H9 (cell line): ENCODE measurements at regions not wholly inside any gene's neighbourhood (a gene's known extent, or its start where the extent isn't known, plus 50 kb on each side); places are given as distances from the start of the nearest gene placed in this dataset.

Experiments used
- DNase-seq: peaks from one replicate; pipeline ENCODE4 v3.0.0-alpha.2; 2017
- H2AFZ ChIP-seq: one replicate; pipeline ENCODE4 v1.6.1; 2013; ENCODE audit warnings: mild to moderate bottlenecking, low read length, control low read depth, moderate library complexity
- H2AK5ac ChIP-seq: 2 replicates; pipeline ENCODE4 v1.6.1; 2013; ENCODE audit warnings: low read length, control low read depth, mixed read lengths; ENCODE audit not compliant: insufficient read length
- H2BK120ac ChIP-seq: one replicate; pipeline ENCODE4 v1.6.1; 2013; ENCODE audit warnings: low read depth, mild to moderate bottlenecking, low read length, control low read depth, inconsistent platforms; ENCODE audit not compliant: poor library complexity, severe bottlenecking
- H2BK12ac ChIP-seq: 2 replicates; pipeline ENCODE4 v1.6.1; 2013; ENCODE audit warnings: low read length, control low read depth, mixed read lengths, low read depth; ENCODE audit not compliant: insufficient read length
- H2BK15ac ChIP-seq: 2 replicates; pipeline ENCODE4 v1.6.1; 2013; ENCODE audit warnings: low read depth, low read length, control low read depth
- H2BK20ac ChIP-seq: one replicate; pipeline ENCODE4 v1.6.1; 2013; ENCODE audit warnings: low read depth, mild to moderate bottlenecking, low read length, control low read depth, inconsistent platforms; ENCODE audit not compliant: poor library complexity, severe bottlenecking
- H2BK5ac ChIP-seq: 2 replicates; pipeline ENCODE4 v1.6.1; 2013; ENCODE audit warnings: low read length, control low read depth, mixed read lengths; ENCODE audit not compliant: insufficient read length
- H3K14ac ChIP-seq: 2 replicates; pipeline ENCODE4 v1.6.1; 2013; ENCODE audit warnings: low read length, control low read depth; ENCODE audit not compliant: insufficient read depth
- H3K18ac ChIP-seq: 2 replicates; pipeline ENCODE4 v1.6.1; 2013; ENCODE audit warnings: low read depth, mild to moderate bottlenecking, mixed read lengths, low read length, control low read depth; ENCODE audit not compliant: insufficient read length
- H3K23ac ChIP-seq: 2 replicates; pipeline ENCODE4 v1.6.1; 2013; ENCODE audit warnings: low read length, control low read depth, mixed read lengths, low read depth; ENCODE audit not compliant: insufficient read length
- H3K23me2 ChIP-seq: 2 replicates; pipeline ENCODE4 v1.6.1; 2013; ENCODE audit warnings: low read depth, mild to moderate bottlenecking, mixed read lengths, low read length, control low read depth; ENCODE audit not compliant: insufficient read length, poor library complexity, severe bottlenecking
- H3K27ac ChIP-seq: 2 replicates; pipeline ENCODE4 v1.5.1; 2013; ENCODE audit warnings: low read length, control low read depth, mixed read lengths, low read depth; ENCODE audit not compliant: insufficient read length
- H3K27me3 ChIP-seq: 2 replicates; pipeline ENCODE4 v1.6.1; 2013; ENCODE audit warnings: low read length, control low read depth, inconsistent platforms; ENCODE audit not compliant: insufficient read depth
- H3K4ac ChIP-seq: 2 replicates; pipeline ENCODE4 v1.6.1; 2013; ENCODE audit warnings: low read depth, mild to moderate bottlenecking, control low read depth, inconsistent platforms, low read length, moderate library complexity
- H3K4me1 ChIP-seq: 2 replicates; pipeline ENCODE4 v1.6.1; 2013; ENCODE audit warnings: low read length, control low read depth, inconsistent platforms; ENCODE audit not compliant: insufficient read depth
- H3K4me2 ChIP-seq: 2 replicates; pipeline ENCODE4 v1.6.1; 2013; ENCODE audit warnings: low read length, control low read depth, mixed read lengths; ENCODE audit not compliant: insufficient read length, insufficient read depth
- H3K56ac ChIP-seq: 2 replicates; pipeline ENCODE4 v1.6.1; 2013; ENCODE audit warnings: low read depth, mild to moderate bottlenecking, mixed read lengths, low read length, control low read depth; ENCODE audit not compliant: insufficient read length
- H3K79me1 ChIP-seq: 2 replicates; pipeline ENCODE4 v1.6.1; 2013; ENCODE audit warnings: low read depth, mild to moderate bottlenecking, moderate library complexity, low read length, control low read depth, inconsistent platforms; ENCODE audit not compliant: insufficient read depth, poor library complexity, severe bottlenecking
- H3K79me2 ChIP-seq: 2 replicates; pipeline ENCODE4 v1.6.1; 2013; ENCODE audit warnings: low read length, control low read depth, inconsistent platforms; ENCODE audit not compliant: insufficient read depth
- H3K9ac ChIP-seq: 2 replicates; pipeline ENCODE4 v1.6.1; 2013; ENCODE audit warnings: low read length, control low read depth, mixed read lengths; ENCODE audit not compliant: insufficient read length; ENCODE audit errors: extremely low read depth
- H3K9me3 ChIP-seq: one replicate; pipeline ENCODE4 v1.6.1; 2013; ENCODE audit warnings: low read depth, low read length, inconsistent platforms; ENCODE audit not compliant: control insufficient read depth
- H3T11ph ChIP-seq: one replicate; pipeline ENCODE4 v1.6.1; 2013; ENCODE audit warnings: mild to moderate bottlenecking, low read length, control low read depth, inconsistent platforms
- H4K20me1 ChIP-seq: one replicate; pipeline ENCODE4 v1.6.1; 2013; ENCODE audit not compliant: control insufficient read depth, insufficient read length, insufficient read depth
- H4K5ac ChIP-seq: 2 replicates; pipeline ENCODE4 v1.6.1; 2013; ENCODE audit warnings: low read depth, mild to moderate bottlenecking, mixed read lengths, low read length, control low read depth; ENCODE audit not compliant: insufficient read length
- H4K8ac ChIP-seq: replicated peaks from 2 replicates; pipeline ENCODE4 v1.6.1; 2013; ENCODE audit warnings: low read length, control low read depth, mixed read lengths, low read depth; ENCODE audit not compliant: insufficient read length
- H4K91ac ChIP-seq: 2 replicates; pipeline ENCODE4 v1.6.1; 2013; ENCODE audit warnings: low read depth, mild to moderate bottlenecking, moderate library complexity, mixed read lengths, low read length, control low read depth; ENCODE audit not compliant: insufficient read length
- H3K27ac Mint-ChIP-seq, 3 experiments: 2 replicates in 2 of 3; 3 replicates in 1 of 3; pipeline ENCODE4 v1.8.0; 2020 to 2021; ENCODE audit warnings: mixed read lengths in 3 of 3, mild to moderate bottlenecking in 1 of 3, moderate library complexity in 1 of 3
- H3K27me3 Mint-ChIP-seq: 2 replicates; pipeline ENCODE4 v1.8.0; 2021; ENCODE audit warnings: low read depth, mild to moderate bottlenecking, moderate library complexity, mixed read lengths
- H3K36me3 Mint-ChIP-seq, 3 experiments: 2 replicates in 2 of 3; 3 replicates in 1 of 3; pipeline ENCODE4 v1.8.0; 2020 to 2021; ENCODE audit warnings: low read depth in 3 of 3, mixed read lengths in 3 of 3; ENCODE audit not compliant: insufficient read depth in 1 of 3
- H3K4me1 Mint-ChIP-seq, 2 experiments: 2 replicates each; pipeline ENCODE4 v1.8.0; 2020; ENCODE audit warnings: mixed read lengths in 2 of 2
- H3K4me3 Mint-ChIP-seq, 2 experiments: 2 replicates in 1 of 2; 3 replicates in 1 of 2; pipeline ENCODE4 v1.8.0; 2020 to 2021; ENCODE audit warnings: mild to moderate bottlenecking in 2 of 2, mixed read lengths in 2 of 2, moderate library complexity in 1 of 2
- H3K9me3 Mint-ChIP-seq, 2 experiments: 2 replicates in 1 of 2; 3 replicates in 1 of 2; pipeline ENCODE4 v1.8.0; 2020; ENCODE audit warnings: mild to moderate bottlenecking in 2 of 2, mixed read lengths in 2 of 2, moderate library complexity in 1 of 2
- WGBS: extraction: QIAGEN DNeasy Blood & Tissue Kit; methylation state at CpG from one replicate; pipeline ENCODE4 v1.1.7; 2013; ENCODE audit warnings: missing lambda C conversion rate, low lambda C conversion rate, mixed read lengths; ENCODE audit not compliant: insufficient read length; ENCODE audit errors: extremely low coverage; 5-methylcytosine and 5-hydroxymethylcytosine counted together
- TF ChIP-seq, protein P1 (sequence below): fragments of 200-600 bp; sonication (generic); conservative IDR thresholded peaks from 3 replicates; pipeline ENCODE4 v1.8.0; 2021; ENCODE audit warnings: antibody characterized with exemption, mild to moderate bottlenecking

- no peaks in the 10 kb centered on the region for H3K27me3 ChIP-seq
- no peak overlapping the region for H3T11ph ChIP-seq
- H3K9me3 ChIP-seq: no peaks in the 10 kb centered on the region
- H4K20me1 ChIP-seq: no peaks in the 10 kb centered on the region
- no peak overlapping the region for H4K8ac ChIP-seq
- no peak overlapping the region for H2BK12ac ChIP-seq
- H2BK15ac ChIP-seq: no peak overlapping the region
- no peak overlapping the region for H3K14ac ChIP-seq
- DNase-seq: no peak
- H3K23me2 ChIP-seq: no peaks in the 10 kb centered on the region
- H4K5ac ChIP-seq: no peak overlapping the region
- H3K9ac ChIP-seq: no peak overlapping the region
- H2AFZ ChIP-seq: no peak overlapping the region
- Mint-ChIP-seq H3K27me3 (no peaks in the 10 kb centered on the region), H3K9me3 (peaks cover 0 to 4% of the 10 kb centered on the region in 2 experiments; a peak in 1 of 5 replicates), H3K4me1 (peaks cover 4 to 12% of the 10 kb centered on the region in 2 experiments), H3K27ac (no peak overlapping the region; a peak in 1 of 7 replicates), H3K4me3 (no peak overlapping the region), H3K36me3 (peaks cover 0 to 6% (median 4%) of the 10 kb centered on the region in 3 experiments; a peak in 2 of 7 replicates)
- no peak overlapping the region for H2AK5ac ChIP-seq
- H3K4me1 ChIP-seq: peaks cover 4% of the 10 kb centered on the region; the same call in 1 of the 2 replicates
- H2BK5ac ChIP-seq: no peak overlapping the region
- WGBS: no CpG with 5 or more reads among the region's 16 CpGs
- no peak overlapping the region for H4K91ac ChIP-seq
- H3K4ac ChIP-seq: no peak overlapping the region
- H3K79me1 ChIP-seq: no peaks in the 10 kb centered on the region
- H3K18ac ChIP-seq: no peak overlapping the region
- H3K56ac ChIP-seq: no peak overlapping the region
- TF ChIP-seq, protein P1, sequence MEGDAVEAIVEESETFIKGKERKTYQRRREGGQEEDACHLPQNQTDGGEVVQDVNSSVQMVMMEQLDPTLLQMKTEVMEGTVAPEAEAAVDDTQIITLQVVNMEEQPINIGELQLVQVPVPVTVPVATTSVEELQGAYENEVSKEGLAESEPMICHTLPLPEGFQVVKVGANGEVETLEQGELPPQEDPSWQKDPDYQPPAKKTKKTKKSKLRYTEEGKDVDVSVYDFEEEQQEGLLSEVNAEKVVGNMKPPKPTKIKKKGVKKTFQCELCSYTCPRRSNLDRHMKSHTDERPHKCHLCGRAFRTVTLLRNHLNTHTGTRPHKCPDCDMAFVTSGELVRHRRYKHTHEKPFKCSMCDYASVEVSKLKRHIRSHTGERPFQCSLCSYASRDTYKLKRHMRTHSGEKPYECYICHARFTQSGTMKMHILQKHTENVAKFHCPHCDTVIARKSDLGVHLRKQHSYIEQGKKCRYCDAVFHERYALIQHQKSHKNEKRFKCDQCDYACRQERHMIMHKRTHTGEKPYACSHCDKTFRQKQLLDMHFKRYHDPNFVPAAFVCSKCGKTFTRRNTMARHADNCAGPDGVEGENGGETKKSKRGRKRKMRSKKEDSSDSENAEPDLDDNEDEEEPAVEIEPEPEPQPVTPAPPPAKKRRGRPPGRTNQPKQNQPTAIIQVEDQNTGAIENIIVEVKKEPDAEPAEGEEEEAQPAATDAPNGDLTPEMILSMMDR: no peak
- no peak overlapping the region for H2BK120ac ChIP-seq
- H3K4me2 ChIP-seq: no peak overlapping the region
- no peak overlapping the region for H3K23ac ChIP-seq
- no peaks in the 10 kb centered on the region for H3K79me2 ChIP-seq
- no peak overlapping the region for H2BK20ac ChIP-seq
- H3K27ac ChIP-seq: no peak overlapping the region
Observed at GRCh38 chr2:101628030-101628392, 69.5 kb upstream of the MAP4K4 start.
